ENCODE measurements at regions not wholly inside any gene's neighbourhood (a gene's known extent, or its start where the extent isn't known, plus 50 kb on each side); places are given as distances from the start of the nearest gene placed in this dataset.

DNA sequence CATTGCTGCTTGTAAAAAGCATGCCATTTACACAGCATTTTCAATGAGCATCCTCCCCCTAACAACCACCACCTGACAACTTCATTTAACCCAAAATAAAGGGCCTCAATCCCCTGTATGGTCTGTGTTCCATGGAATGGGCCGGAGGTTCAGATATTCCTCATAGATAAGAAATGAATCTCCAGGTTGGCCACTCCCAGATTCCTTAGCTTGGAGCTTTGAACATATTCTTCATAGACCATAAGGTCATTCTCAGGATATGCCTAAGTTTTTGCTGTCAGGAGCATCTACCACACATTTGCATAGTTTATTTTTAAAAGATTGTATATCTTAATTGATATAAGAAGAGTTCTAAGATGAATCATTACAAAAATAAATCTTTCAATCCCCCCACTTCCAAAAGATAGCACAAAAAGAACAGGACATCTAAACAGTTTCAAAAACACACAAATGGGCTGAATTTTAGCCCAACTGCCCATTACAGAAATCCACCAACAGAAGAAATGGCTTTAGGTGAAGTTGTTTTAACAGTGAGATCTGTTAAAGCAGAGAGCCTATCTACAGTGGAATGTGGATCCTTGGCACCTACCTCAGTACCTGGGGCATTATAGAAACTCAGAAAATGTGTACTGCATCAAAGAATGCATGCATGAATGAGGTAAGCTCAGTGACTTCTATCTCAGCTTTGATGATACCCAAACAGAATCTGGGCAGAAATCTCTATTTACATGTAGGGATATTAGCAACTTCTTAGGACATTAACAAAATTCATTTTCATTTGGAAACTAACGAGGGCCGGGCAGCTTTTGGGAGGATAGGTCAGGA lies 179.8 kb downstream of the SEC61B start:
- no TSS peak for BruUV-seq (replicated peaks)
- TF ChIP-seq, protein P1, sequence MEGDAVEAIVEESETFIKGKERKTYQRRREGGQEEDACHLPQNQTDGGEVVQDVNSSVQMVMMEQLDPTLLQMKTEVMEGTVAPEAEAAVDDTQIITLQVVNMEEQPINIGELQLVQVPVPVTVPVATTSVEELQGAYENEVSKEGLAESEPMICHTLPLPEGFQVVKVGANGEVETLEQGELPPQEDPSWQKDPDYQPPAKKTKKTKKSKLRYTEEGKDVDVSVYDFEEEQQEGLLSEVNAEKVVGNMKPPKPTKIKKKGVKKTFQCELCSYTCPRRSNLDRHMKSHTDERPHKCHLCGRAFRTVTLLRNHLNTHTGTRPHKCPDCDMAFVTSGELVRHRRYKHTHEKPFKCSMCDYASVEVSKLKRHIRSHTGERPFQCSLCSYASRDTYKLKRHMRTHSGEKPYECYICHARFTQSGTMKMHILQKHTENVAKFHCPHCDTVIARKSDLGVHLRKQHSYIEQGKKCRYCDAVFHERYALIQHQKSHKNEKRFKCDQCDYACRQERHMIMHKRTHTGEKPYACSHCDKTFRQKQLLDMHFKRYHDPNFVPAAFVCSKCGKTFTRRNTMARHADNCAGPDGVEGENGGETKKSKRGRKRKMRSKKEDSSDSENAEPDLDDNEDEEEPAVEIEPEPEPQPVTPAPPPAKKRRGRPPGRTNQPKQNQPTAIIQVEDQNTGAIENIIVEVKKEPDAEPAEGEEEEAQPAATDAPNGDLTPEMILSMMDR (conservative IDR thresholded peaks at IDR 0.05; ENCODE audit: low read depth, low read length) = no peak
- TF ChIP-seq EZH2 (IDR thresholded peaks at IDR 0.05; ENCODE audit: borderline replicate concordance, low read depth, low read length, poor library complexity, severe bottlenecking) = no peak
- no peaks in the 10 kb centered on the region for H3K27me3 ChIP-seq (replicated peaks; ENCODE audit: insufficient read depth, low read depth, low read length, poor library complexity)
- no peak for DNase-seq (ENCODE audit: low spot score)
- ChIA-PET POLR2A (ENCODE audit: low non-redundant PET) (no interaction called here), CTCF (no interaction called here)
- H3K36me3 ChIP-seq (ENCODE audit: insufficient read depth, low read length, poor library complexity, severe bottlenecking) = no peaks in the 10 kb centered on the region
- no peaks in the 10 kb centered on the region for H3K4me1 ChIP-seq (ENCODE audit: insufficient read depth, low read length, poor library complexity, severe bottlenecking)
- intact Hi-C loops (cut with micrococcal nuclease; ENCODE audit: unreplicated experiment) = no loop called here
- H3K27ac ChIP-seq (ENCODE audit: low read depth, low read length, poor library complexity, severe bottlenecking) = no peak overlapping the region
- H3K9me3 ChIP-seq (ENCODE audit: low read depth, low read length, poor library complexity, severe bottlenecking) = no peaks in the 10 kb centered on the region
- no peak overlapping the region for H3K4me3 ChIP-seq (ENCODE audit: low read depth, low read length, poor library complexity, severe bottlenecking)

DNA sequence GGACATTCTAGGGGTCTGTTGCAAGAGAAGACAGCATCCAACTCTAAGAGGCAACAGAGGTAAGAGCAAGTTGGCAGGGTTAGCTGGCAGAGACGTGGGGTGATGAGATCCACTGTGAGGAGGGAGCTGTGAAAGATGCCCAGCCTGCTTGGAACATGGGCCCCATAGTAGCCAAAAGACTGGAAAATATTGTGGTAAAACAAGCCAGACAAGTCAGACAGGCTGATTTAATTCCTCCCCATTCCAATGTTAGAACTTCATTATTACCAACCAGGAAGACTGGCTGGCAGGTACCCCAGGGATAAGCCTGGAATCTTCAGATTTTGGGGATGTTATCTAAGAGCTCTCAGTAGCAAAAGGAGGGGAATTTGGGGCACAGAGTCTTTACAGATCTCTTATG lies 181.3 kb downstream of the SEC61B start:
- TF ChIP-seq, protein P1 (conservative IDR thresholded peaks at IDR 0.05; ENCODE audit: low read depth, low read length) = no peak
- no peak for TF ChIP-seq EZH2 (IDR thresholded peaks at IDR 0.05; ENCODE audit: borderline replicate concordance, low read depth, low read length, poor library complexity, severe bottlenecking)
- no peaks in the 10 kb centered on the region for H3K27me3 ChIP-seq (replicated peaks; ENCODE audit: insufficient read depth, low read depth, low read length, poor library complexity)
- no peak overlapping the region for H3K4me3 ChIP-seq (ENCODE audit: low read depth, low read length, poor library complexity, severe bottlenecking)
- BruUV-seq (replicated peaks) = no TSS peak
- POLR2A ChIA-PET (ENCODE audit: low non-redundant PET) = no interaction called here
- no peak overlapping the region for H3K27ac ChIP-seq (ENCODE audit: low read depth, low read length, poor library complexity, severe bottlenecking)
- CTCF ChIA-PET = no interaction called here
- intact Hi-C loops (cut with micrococcal nuclease; ENCODE audit: unreplicated experiment) = no loop called here
- no peaks in the 10 kb centered on the region for H3K4me1 ChIP-seq (ENCODE audit: insufficient read depth, low read length, poor library complexity, severe bottlenecking)
- no peaks in the 10 kb centered on the region for H3K9me3 ChIP-seq (ENCODE audit: low read depth, low read length, poor library complexity, severe bottlenecking)
- no peaks in the 10 kb centered on the region for H3K36me3 ChIP-seq (ENCODE audit: insufficient read depth, low read length, poor library complexity, severe bottlenecking)
- no peak for DNase-seq (ENCODE audit: low spot score)

DNA sequence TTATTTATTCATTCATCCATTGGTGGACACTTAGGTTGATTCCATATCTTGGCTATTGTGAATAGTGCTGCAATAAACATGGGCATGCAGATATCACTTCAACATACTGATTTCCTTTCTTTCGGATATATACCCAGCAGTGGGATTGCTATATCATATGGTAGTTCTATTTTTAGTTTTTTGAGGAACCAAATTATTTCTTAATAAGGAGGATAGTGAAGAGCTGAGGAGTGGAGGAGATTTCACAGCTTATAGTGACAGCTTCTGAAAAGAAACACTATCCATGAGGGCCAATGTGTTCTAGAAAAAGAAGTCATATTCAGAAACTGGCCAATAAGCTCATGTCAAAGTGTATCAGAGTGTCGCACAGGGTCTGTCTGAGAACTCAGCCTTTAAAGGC lies 183.3 kb downstream of the SEC61B start:
- intact Hi-C loops (cut with micrococcal nuclease; ENCODE audit: unreplicated experiment) = no loop called here
- H3K4me3 ChIP-seq (ENCODE audit: low read depth, low read length, poor library complexity, severe bottlenecking) = no peak overlapping the region
- H3K36me3 ChIP-seq (ENCODE audit: insufficient read depth, low read length, poor library complexity, severe bottlenecking) = no peaks in the 10 kb centered on the region
- H3K27ac ChIP-seq (ENCODE audit: low read depth, low read length, poor library complexity, severe bottlenecking) = no peak overlapping the region
- no peaks in the 10 kb centered on the region for H3K9me3 ChIP-seq (ENCODE audit: low read depth, low read length, poor library complexity, severe bottlenecking)
- DNase-seq (ENCODE audit: low spot score) = no peak
- no peaks in the 10 kb centered on the region for H3K27me3 ChIP-seq (replicated peaks; ENCODE audit: insufficient read depth, low read depth, low read length, poor library complexity)
- no peaks in the 10 kb centered on the region for H3K4me1 ChIP-seq (ENCODE audit: insufficient read depth, low read length, poor library complexity, severe bottlenecking)
- no peak for TF ChIP-seq EZH2 (IDR thresholded peaks at IDR 0.05; ENCODE audit: borderline replicate concordance, low read depth, low read length, poor library complexity, severe bottlenecking)
- TF ChIP-seq, protein P1 (conservative IDR thresholded peaks at IDR 0.05; ENCODE audit: low read depth, low read length) = no peak
- ChIA-PET CTCF (no interaction called here), POLR2A (ENCODE audit: low non-redundant PET) (no interaction called here)
- BruUV-seq (replicated peaks) = no TSS peak

Measured in A673 (cell line).